Activated CD4-positive, alpha-beta T cell treated with anti-CD3 and anti-CD28 coated beads, Interleukin-10, Interleukin-2, amounts not matched to agents 100 ng/mL and 50 ng/mL, durations not matched to agents 16 hours and 8 hours (primary cell): ENCODE measurements at regions not wholly inside any gene's neighbourhood (a gene's known extent, or its start where the extent isn't known, plus 50 kb on each side); places are given as distances from the start of the nearest gene placed in this dataset.
"Not testable (repeated sequence)": the region's sequence is repeated elsewhere in the genome, so short reads cannot be mapped to it uniquely, and the experiment has no call there.

ENCODE experiments used
- DNase-seq: peaks from one replicate; pipeline ENCODE4 v3.0.0-alpha.2; 2020

DNA sequence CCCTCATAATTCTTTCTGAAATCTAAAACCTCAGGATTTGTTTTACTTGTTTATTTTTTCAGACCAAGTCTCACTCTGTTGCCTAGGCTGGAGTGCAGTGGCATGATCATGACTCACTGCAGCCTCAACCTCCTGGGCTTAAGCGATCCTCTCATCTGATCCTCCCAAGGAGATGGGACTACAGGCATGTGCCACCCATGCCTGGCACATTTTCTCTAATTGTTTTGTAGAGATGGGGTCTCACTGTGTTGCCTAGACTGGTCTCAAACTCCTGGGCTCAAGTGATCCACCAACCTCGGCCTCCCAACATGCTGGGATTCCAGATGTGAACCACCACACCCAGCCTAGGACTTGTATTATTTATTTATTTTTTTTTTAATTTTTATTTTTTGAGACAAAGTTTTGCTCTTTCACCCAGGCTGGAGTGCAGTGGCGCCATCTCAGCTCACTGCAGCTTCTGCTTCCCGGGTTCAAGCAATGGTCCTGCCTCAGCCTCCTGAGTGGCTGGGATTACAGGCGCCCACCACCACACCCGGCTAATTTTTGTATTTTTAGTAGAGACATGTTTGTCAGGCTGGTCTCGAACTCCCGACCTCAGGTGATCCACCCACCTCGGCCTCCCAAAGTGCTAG lies 281.9 kb downstream of the GOLGA6L6 start:
- not testable (repeated sequence) for DNase-seq

DNA sequence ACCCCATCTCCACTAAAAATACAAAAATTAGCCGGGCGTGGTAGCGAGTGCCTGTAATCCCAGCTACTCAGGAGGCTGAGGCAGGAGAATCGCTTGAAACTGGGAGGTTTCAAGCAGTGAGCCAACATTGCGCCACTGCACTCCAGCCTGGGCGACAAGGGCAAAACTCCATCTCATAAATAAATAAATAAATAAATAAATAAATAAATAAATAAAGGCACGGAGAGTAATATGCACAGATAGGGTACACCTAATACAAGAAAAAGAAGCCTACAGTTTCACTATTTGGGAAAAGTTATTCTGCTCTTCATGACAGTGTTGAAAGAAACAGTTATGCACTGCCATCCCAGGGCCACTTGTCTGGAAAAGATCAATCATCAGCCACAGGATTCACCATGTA lies 285.2 kb downstream of the GOLGA6L6 start:
- DNase-seq: not testable (repeated sequence)

DNA sequence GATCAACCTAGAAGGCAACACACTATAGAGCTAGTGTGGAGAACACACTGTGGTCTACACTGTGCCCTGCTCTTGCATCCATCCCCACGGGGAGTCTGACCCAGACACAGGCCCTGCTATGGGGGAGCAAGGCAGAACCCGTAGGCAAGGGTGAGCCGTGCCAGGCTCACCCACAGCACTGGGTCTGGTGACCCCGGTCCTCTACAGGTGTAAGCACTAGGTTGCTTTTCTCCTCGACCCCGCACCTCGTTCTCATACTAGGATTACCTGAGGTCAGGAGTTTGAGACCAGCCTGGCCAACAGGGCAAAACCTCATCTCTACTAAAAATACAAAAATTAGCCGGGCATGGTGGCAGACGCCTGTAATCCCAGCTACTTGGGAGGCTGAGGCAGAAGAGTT lies 286.0 kb downstream of the GOLGA6L6 start:
- DNase-seq: not testable (repeated sequence)

- DNase-seq: not testable (repeated sequence)
These were observed 288.5 kb downstream of the GOLGA6L6 start for GRCh38 chr15:20253047-20253615.

- DNase-seq: not testable (repeated sequence)
These were observed 289.6 kb downstream of the GOLGA6L6 start for GRCh38 chr15:20252040-20252439.

- DNase-seq: not testable (repeated sequence)
These were observed 290.2 kb downstream of the GOLGA6L6 start for GRCh38 chr15:20251214-20252005.

GRCh38 chr15:20250206-20250605 lies 291.4 kb downstream of the GOLGA6L6 start:
- DNase-seq: not testable (repeated sequence)

- DNase-seq: not testable (repeated sequence)
These were observed 292.0 kb downstream of the GOLGA6L6 start for GRCh38 chr15:20249677-20249970.

GRCh38 chr15:20248434-20248833 lies 293.2 kb downstream of the GOLGA6L6 start:
- DNase-seq: not testable (repeated sequence)

GRCh38 chr15:20247137-20247536 lies 294.5 kb downstream of the GOLGA6L6 start:
- not testable (repeated sequence) for DNase-seq

DNA sequence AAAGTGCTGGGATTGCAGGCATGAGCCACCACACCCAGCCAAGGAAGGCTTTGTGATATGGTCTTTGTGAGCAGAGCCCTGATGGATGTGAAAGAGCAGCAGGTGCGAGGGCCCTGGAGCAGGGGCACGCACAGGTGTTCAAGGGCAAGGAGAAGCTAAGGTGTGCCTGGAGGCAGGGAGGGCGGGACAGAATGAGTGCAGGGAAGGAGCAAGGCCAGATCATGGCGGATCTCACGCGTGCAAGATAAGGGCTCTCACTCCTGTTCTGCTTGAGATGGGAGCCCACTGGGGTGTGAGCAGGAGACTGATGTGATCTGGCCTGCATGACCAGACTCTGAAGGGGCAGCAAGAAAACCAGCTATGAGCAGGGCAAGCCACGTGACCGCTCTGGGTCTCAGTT lies 295.0 kb downstream of the GOLGA6L6 start:
- DNase-seq: not testable (repeated sequence)

DNA sequence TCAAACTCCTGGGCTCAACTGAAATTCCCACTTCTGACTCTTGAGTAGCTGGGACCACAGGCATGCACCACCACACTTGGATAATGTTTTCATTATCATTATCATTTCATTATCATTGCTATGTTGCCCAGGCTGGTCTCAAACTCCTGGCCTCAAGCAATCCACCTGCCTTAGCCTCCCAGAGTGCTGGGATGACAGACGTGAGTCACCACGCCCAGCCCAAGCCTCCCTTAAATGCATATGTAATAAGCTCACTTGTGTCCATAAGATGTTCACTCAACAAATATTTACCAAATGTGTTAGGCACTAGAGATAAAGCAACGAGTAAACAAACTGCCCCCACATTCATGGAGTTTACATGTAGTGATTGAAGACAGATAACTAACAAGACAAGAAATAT lies 295.7 kb downstream of the GOLGA6L6 start:
- DNase-seq: not testable (repeated sequence)

DNA sequence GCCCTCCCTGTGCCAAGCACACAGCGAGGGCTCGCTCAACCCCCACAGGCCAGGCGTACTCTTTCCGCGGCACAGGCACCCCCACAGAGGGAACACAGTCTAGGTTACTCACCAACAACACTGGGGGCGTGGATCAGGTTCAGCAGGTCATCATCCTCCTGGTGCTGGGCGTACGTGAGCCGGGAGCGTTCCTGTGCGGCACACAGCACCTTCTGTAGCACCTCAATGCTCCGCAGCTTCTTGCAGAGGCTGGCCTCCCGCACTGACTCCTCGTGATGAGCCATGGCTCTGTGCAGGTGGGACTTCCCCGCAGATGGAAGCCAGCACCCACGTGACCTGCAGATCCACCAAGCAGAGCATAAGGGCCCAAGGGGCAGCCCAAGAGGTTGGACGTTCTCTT lies 296.8 kb downstream of the GOLGA6L6 start:
- not testable (repeated sequence) for DNase-seq

- DNase-seq: not testable (repeated sequence)
These were observed 297.9 kb downstream of the GOLGA6L6 start for GRCh38 chr15:20243486-20244240.

- not testable (repeated sequence) for DNase-seq
These were observed 301.2 kb downstream of the GOLGA6L6 start for GRCh38 chr15:20240366-20240917.

DNA sequence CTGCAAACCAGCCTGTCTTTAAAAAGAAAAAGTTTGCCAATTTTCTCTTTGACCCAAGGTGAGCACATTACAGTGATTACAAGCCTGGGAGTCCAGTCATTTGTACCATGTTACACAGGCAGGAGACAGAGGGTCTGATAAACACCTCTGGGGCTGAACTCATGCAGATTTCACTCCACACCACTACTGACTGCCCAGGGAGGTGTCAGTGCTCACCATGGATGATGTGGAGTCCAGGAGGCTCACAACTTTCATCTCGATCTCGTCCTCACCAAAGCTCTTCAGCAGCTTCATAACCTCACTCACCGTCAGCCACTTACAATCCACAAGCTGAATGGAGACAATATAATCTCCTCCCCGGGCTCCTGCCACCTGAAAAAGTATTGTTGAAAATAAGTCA lies 302.4 kb downstream of the GOLGA6L6 start:
- DNase-seq: not testable (repeated sequence)

DNA sequence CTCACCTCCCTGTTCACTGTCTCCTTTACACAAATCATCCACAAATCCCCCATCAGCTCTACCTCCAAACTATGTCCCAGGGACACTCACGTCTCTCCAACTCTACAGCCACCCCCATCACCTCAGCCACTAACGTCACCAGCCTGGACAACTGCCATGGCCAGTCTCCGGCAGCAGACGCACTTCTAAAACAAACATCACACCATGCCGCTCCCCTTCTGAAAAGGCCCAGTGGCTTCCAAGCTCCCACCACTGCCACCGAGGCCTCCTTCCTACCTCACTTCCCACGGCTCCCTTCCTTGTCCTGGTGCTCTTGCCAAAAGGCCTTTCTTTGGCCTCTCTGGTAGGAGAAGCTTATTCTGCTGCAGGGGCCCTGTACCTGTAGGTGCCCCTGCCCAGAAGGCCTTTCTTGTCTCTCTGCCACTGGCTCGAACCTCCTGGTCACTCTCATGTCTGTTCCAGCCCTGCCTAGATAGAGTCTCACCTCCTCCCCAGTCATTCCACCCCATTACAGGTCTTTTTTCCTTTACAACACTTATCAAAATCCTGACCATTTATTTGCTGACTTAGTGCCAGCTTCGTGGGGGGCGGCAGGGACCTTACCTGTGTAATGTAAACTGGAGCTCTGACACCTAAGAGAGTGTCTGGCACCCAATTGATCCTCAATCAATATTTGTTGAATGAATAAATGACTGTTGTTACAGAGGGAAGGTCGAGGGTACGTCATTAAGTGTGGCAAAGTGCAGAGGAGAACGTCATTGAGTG lies 304.2 kb downstream of the GOLGA6L6 start:
- DNase-seq: not testable (repeated sequence)

DNA sequence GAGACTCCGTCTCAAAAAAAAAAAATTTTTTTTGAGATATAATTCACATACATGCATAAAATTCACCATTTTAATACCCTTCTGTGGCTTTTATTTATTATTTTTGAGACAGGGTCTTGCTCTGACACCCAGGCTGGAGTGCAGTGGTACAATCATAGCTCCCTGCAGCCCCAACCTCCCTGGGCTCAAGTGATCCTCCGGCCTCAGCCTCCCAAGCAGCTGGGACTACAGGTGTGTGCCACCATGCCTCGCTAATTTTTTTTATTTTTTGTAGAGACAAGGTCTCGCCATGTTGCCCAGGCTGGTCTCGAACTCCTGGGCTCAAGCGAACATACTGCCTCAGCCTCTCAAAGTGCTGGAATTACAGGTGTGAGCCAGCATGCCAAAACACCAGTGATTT lies 305.9 kb downstream of the GOLGA6L6 start:
- not testable (repeated sequence) for DNase-seq

DNA sequence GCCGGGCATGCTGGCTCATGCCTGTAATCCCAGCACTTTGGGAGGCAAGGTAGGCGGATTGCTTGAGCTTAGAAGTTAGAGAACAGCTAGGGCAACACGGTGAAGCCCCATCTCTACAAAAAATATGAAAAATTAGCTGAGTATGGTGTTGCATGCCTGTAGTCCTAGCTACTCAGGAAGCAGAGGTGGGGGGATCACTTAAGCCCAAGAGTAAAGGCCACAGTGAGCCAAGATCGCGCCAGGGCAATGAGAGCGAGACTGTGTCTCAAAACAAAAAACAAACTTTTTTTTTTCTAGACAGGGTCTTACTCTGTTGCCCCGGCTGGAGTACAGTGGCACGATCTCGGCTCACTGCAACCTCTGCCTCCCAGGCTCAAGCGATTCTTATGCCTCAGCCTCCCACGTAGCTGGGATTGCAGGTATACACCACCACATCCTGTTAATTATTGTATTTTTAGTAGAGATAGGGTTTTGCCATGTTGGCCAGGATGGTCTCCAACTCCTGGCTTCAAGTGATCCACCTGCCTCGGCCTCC lies 307.5 kb downstream of the GOLGA6L6 start:
- DNase-seq: not testable (repeated sequence)

- not testable (repeated sequence) for DNase-seq
These were observed 309.1 kb downstream of the GOLGA6L6 start for GRCh38 chr15:20232457-20232856.

GRCh38 chr15:20230656-20231055 lies 310.9 kb downstream of the GOLGA6L6 start:
- not testable (repeated sequence) for DNase-seq

DNA sequence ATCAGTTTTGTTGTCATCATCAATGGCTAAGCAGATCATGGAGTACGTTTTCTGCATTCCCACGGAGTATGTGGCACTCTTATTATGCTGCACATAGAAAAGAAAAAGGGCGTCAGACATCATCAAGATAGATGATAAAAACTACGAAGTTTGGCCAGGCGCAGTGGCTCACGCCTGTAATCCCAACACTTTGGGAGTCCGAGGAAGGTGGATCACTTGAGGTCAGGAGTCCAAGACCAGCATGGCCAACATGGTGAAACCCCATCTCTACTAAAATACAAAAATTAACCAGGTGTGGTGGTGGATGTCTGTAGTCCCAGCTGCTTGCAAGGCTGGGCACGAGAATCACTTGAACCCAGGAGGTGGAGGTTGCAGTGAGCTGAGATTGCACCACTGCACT lies 312.8 kb downstream of the GOLGA6L6 start:
- DNase-seq: not testable (repeated sequence)
